ENCODE measurements at regions not wholly inside any gene's neighbourhood (a gene's known extent, or its start where the extent isn't known, plus 50 kb on each side); places are given as distances from the start of the nearest gene placed in this dataset.

GRCh38 chr2:13986119-13986720, 646.3 kb upstream of the LRATD1 start:
- Histone ChIP-seq H3K9me3 (ENCODE audit: insufficient read depth, low read depth, low read length) (no peaks in the 10 kb centered on the region), H3K4me3 (ENCODE audit: low read length) (no peak overlapping the region), H3K9ac (ENCODE audit: low read depth, low read length) (no peak overlapping the region), H3K36me3 (ENCODE audit: insufficient read depth, low read length) (no peaks in the 10 kb centered on the region), H3K4me1 (ENCODE audit: insufficient read depth, low read length) (no peaks in the 10 kb centered on the region), H3K27ac (ENCODE audit: low read depth, low read length) (no peak overlapping the region), H3K27me3 (ENCODE audit: insufficient read depth, low read length) (no peaks in the 10 kb centered on the region)
- WGBS, result 85% methylated on average over 7 of the region's 8 CpGs

- no peak overlapping the region for H3K9ac ChIP-seq (ENCODE audit: low read depth, low read length)
- H3K27ac ChIP-seq (ENCODE audit: low read depth, low read length), result no peak overlapping the region
- peaks cover 4% of the 10 kb centered on the region; the same call in 1 of the 2 replicates for H3K9me3 ChIP-seq (ENCODE audit: insufficient read depth, low read depth, low read length)
- no peaks in the 10 kb centered on the region for H3K36me3 ChIP-seq (ENCODE audit: insufficient read depth, low read length)
- H3K4me1 ChIP-seq (ENCODE audit: insufficient read depth, low read length), result no peaks in the 10 kb centered on the region
- no peaks in the 10 kb centered on the region for H3K27me3 ChIP-seq (ENCODE audit: insufficient read depth, low read length)
- no peak overlapping the region for H3K4me3 ChIP-seq (ENCODE audit: low read length)
Measured at GRCh38 chr2:13996527-13996926, 636.0 kb upstream of the LRATD1 start.

- Histone ChIP-seq H3K27me3 (ENCODE audit: insufficient read depth, low read length) (no peaks in the 10 kb centered on the region), H3K4me1 (ENCODE audit: insufficient read depth, low read length) (no peaks in the 10 kb centered on the region), H3K27ac (ENCODE audit: low read depth, low read length) (no peak overlapping the region), H3K36me3 (ENCODE audit: insufficient read depth, low read length) (no peaks in the 10 kb centered on the region), H3K4me3 (ENCODE audit: low read length) (no peak overlapping the region), H3K9me3 (ENCODE audit: insufficient read depth, low read depth, low read length) (peaks cover 8% of the 10 kb centered on the region), H3K9ac (ENCODE audit: low read depth, low read length) (no peak overlapping the region)
- WGBS, result 89% methylated on average over 4 of the region's 4 CpGs
Measured at GRCh38 chr2:14011190-14011589, 621.3 kb upstream of the LRATD1 start.

- Histone ChIP-seq H3K36me3 (ENCODE audit: insufficient read depth, low read length) (no peaks in the 10 kb centered on the region), H3K4me3 (ENCODE audit: low read length) (no peak overlapping the region), H3K9ac (ENCODE audit: low read depth, low read length) (no peak overlapping the region), H3K9me3 (ENCODE audit: insufficient read depth, low read depth, low read length) (0 out of 2 replicates have a peak, but pooled peaks cover 2% of the 10 kb centered on the region), H3K27ac (ENCODE audit: low read depth, low read length) (no peak overlapping the region), H3K4me1 (ENCODE audit: insufficient read depth, low read length) (no peaks in the 10 kb centered on the region), H3K27me3 (ENCODE audit: insufficient read depth, low read length) (no peaks in the 10 kb centered on the region)
- WGBS, result 84% methylated on average over 3 of the region's 4 CpGs
Measured at GRCh38 chr2:14015113-14015630, 617.3 kb upstream of the LRATD1 start.

GRCh38 chr2:14016289-14016955, 616.1 kb upstream of the LRATD1 start:
- Histone ChIP-seq H3K4me3 (ENCODE audit: low read length) (no peak overlapping the region), H3K36me3 (ENCODE audit: insufficient read depth, low read length) (no peaks in the 10 kb centered on the region), H3K9ac (ENCODE audit: low read depth, low read length) (no peak overlapping the region), H3K4me1 (ENCODE audit: insufficient read depth, low read length) (no peaks in the 10 kb centered on the region), H3K27me3 (ENCODE audit: insufficient read depth, low read length) (no peaks in the 10 kb centered on the region), H3K27ac (ENCODE audit: low read depth, low read length) (no peak overlapping the region), H3K9me3 (ENCODE audit: insufficient read depth, low read depth, low read length) (no peaks in the 10 kb centered on the region)

GRCh38 chr2:14018620-14019019, 613.9 kb upstream of the LRATD1 start:
- Histone ChIP-seq H3K4me3 (ENCODE audit: low read length) (no peak overlapping the region), H3K36me3 (ENCODE audit: insufficient read depth, low read length) (no peaks in the 10 kb centered on the region), H3K4me1 (ENCODE audit: insufficient read depth, low read length) (no peaks in the 10 kb centered on the region), H3K27ac (ENCODE audit: low read depth, low read length) (no peak overlapping the region), H3K9ac (ENCODE audit: low read depth, low read length) (no peak overlapping the region), H3K27me3 (ENCODE audit: insufficient read depth, low read length) (no peaks in the 10 kb centered on the region), H3K9me3 (ENCODE audit: insufficient read depth, low read depth, low read length) (no peaks in the 10 kb centered on the region)
- 57% methylated on average over 1 of the region's 4 CpGs for WGBS

- Histone ChIP-seq H3K27me3 (ENCODE audit: insufficient read depth, low read length) (no peaks in the 10 kb centered on the region), H3K4me1 (ENCODE audit: insufficient read depth, low read length) (no peaks in the 10 kb centered on the region), H3K36me3 (ENCODE audit: insufficient read depth, low read length) (no peaks in the 10 kb centered on the region), H3K9ac (ENCODE audit: low read depth, low read length) (no peak overlapping the region), H3K4me3 (ENCODE audit: low read length) (no peak overlapping the region), H3K9me3 (ENCODE audit: insufficient read depth, low read depth, low read length) (no peaks in the 10 kb centered on the region), H3K27ac (ENCODE audit: low read depth, low read length) (no peak overlapping the region)
- 93% methylated on average over 5 of the region's 6 CpGs for WGBS
Measured at GRCh38 chr2:14023558-14023957, 609.0 kb upstream of the LRATD1 start.

GRCh38 chr2:14039134-14039533, 593.4 kb upstream of the LRATD1 start:
- no peaks in the 10 kb centered on the region for H3K9me3 ChIP-seq (ENCODE audit: insufficient read depth, low read depth, low read length)
- H3K9ac ChIP-seq (ENCODE audit: low read depth, low read length), result no peak overlapping the region
- H3K27me3 ChIP-seq (ENCODE audit: insufficient read depth, low read length), result no peaks in the 10 kb centered on the region
- no peaks in the 10 kb centered on the region for H3K36me3 ChIP-seq (ENCODE audit: insufficient read depth, low read length)
- H3K27ac ChIP-seq (ENCODE audit: low read depth, low read length), result no peak overlapping the region
- no peak overlapping the region for H3K4me3 ChIP-seq (ENCODE audit: low read length)
- H3K4me1 ChIP-seq (ENCODE audit: insufficient read depth, low read length), result no peaks in the 10 kb centered on the region
- 88% methylated on average over 2 of the region's 2 CpGs for WGBS

- H3K9me3 ChIP-seq (ENCODE audit: insufficient read depth, low read depth, low read length), result no peaks in the 10 kb centered on the region
- H3K9ac ChIP-seq (ENCODE audit: low read depth, low read length), result no peak overlapping the region
- 88% methylated on average over 1 of the region's 2 CpGs for WGBS
- no peaks in the 10 kb centered on the region for H3K27me3 ChIP-seq (ENCODE audit: insufficient read depth, low read length)
- H3K4me1 ChIP-seq (ENCODE audit: insufficient read depth, low read length), result no peaks in the 10 kb centered on the region
- no peak overlapping the region for H3K27ac ChIP-seq (ENCODE audit: low read depth, low read length)
- no peak overlapping the region for H3K4me3 ChIP-seq (ENCODE audit: low read length)
- H3K36me3 ChIP-seq (ENCODE audit: insufficient read depth, low read length), result no peaks in the 10 kb centered on the region
Measured at GRCh38 chr2:14047491-14047890, 585.0 kb upstream of the LRATD1 start.

GRCh38 chr2:14051401-14051800, 581.1 kb upstream of the LRATD1 start:
- no peaks in the 10 kb centered on the region for H3K4me1 ChIP-seq (ENCODE audit: insufficient read depth, low read length)
- H3K27ac ChIP-seq (ENCODE audit: low read depth, low read length), result no peak overlapping the region
- WGBS, result 87% methylated on average over 2 of the region's 2 CpGs
- H3K9me3 ChIP-seq (ENCODE audit: insufficient read depth, low read depth, low read length), result no peaks in the 10 kb centered on the region
- H3K36me3 ChIP-seq (ENCODE audit: insufficient read depth, low read length), result no peaks in the 10 kb centered on the region
- no peak overlapping the region for H3K9ac ChIP-seq (ENCODE audit: low read depth, low read length)
- H3K27me3 ChIP-seq (ENCODE audit: insufficient read depth, low read length), result no peaks in the 10 kb centered on the region
- H3K4me3 ChIP-seq (ENCODE audit: low read length), result no peak overlapping the region

GRCh38 chr2:14053105-14053504, 579.4 kb upstream of the LRATD1 start:
- no peak overlapping the region for H3K4me3 ChIP-seq (ENCODE audit: low read length)
- H3K36me3 ChIP-seq (ENCODE audit: insufficient read depth, low read length), result no peaks in the 10 kb centered on the region
- no peaks in the 10 kb centered on the region for H3K4me1 ChIP-seq (ENCODE audit: insufficient read depth, low read length)
- no peak overlapping the region for H3K9ac ChIP-seq (ENCODE audit: low read depth, low read length)
- 92% methylated on average over 3 of the region's 4 CpGs for WGBS
- H3K9me3 ChIP-seq (ENCODE audit: insufficient read depth, low read depth, low read length), result no peaks in the 10 kb centered on the region
- H3K27me3 ChIP-seq (ENCODE audit: insufficient read depth, low read length), result no peaks in the 10 kb centered on the region
- no peak overlapping the region for H3K27ac ChIP-seq (ENCODE audit: low read depth, low read length)

Data from HUES64 (cell line).